ENCODE measurements at regions not wholly inside any gene's neighbourhood (a gene's known extent, or its start where the extent isn't known, plus 50 kb on each side); places are given as distances from the start of the nearest gene placed in this dataset.

DNA sequence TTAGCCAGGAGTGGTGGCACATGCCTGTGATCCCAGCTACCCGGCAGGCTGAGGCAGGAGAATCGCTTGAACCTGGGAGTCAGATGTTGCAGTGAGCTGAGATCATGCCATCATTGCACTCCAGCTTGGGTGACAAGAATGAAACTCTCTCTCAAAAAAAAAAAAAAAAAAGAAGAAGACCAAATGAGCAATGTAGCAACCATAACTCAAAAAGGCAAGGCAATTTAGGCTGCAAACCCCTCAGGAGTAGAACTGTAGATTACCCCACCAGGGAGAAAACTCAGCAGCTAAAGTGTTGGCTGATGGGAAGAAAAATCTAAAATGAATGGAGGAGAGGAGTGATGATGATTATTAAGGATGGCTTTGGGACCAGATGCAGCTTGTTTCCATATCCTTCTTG is 256.7 kb upstream of the UBASH3B start:
- DNase-seq: no peak

DNA sequence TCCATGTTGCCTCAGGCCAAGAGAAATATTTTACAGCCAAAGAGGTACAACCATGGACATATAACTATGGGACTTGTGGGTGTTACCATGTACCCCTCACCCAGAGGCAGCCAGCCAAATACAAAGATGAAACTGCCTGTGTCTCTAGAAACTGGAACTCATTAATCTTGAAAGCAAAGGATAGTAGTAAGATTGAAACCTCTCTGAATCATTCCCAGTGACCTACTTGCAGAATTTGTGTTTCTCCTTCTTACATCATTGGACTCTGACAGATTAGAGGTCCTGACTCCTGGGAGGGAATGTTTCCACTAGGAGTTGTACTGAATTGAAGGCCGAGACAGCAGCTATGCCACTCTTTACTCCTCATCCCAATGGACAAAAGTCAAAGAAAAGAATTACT is 257.4 kb upstream of the UBASH3B start:
- no peak for DNase-seq

DNA sequence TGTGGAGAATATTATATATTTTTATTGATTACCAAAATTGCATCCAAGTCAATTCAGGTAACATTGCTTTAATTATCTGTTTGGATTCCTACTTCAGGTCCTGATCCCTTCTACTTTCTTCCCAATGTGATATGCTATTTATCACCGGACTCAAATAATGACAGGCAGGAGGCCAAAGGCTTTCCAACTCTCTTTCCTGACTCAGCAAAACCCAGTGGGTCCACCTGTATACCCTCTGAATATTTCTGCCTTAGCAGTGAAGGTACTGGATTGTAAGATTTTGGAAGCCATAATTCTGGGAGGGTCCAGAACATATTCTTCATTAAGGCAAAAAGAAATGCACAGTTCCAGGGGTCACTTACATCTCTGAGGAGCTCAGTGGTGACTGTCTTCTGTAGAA is 260.2 kb upstream of the UBASH3B start:
- DNase-seq: no peak

DNA sequence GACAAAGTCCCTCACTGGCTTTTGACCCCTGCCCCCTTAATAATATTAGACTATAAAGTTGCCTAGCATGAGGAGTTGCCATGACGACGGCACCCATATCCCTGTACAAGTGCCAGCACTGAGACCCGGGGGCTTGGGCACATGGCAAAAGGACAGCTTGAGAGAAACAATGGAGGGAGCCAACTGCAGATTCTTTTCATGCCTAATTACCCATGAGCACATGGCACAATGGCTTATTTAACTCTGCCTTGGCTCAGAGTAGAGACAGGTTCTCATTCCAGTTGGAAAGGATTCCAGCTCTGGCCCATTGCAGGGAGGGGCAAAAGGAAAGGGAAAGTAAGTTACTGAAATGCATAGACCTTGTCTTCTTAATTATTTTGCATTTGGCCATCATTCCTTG is 261.2 kb upstream of the UBASH3B start:
- no peak for DNase-seq

DNA sequence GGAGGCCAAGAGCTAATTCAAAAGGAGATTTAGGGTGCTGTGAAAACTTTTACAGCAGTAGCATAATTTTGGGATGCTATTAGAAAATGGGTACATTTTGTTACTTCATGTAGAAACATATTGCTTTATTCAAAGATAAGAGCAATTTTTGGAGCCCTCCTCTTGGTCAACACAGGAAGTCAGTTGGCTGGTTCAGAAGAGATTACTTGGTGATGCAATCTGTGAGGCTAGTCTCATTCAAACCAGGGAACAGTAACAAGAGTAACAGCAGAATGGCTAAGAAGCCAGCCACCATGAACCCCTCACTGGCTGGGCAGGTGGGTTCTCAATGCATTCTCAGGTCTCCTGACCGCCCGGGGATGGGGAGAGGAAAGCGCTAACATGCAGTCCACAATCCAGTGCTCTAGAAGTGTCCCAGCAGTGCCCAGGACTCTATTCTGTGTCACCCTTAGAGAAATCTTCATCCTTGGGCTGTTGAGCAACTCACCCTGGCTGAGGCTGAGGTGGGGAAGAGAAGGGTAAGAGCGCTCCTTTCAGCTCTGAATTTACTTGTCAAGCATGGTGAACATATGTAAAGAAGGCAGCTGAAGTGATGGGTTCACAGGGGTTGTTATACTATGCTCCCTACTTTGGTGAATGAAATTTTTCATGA is 262.2 kb upstream of the UBASH3B start:
- no peak for DNase-seq

DNA sequence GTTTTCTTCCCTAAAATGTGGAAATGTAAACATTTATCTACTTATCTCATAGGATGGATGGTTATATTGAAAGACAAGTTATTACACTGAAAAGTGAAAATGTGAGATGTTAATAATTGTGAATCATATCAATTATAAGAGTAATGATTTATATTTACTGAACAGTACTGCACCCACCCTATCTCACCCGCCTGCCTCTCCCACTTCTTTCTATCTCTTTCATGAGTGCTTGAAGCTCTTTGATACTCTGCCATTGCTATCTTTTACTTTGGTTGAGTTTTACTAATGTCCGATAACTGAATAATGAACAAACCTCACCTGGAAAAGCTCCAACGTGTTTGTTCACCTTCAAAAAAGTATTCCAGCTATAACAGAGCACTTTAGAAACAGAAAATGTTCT is 263.0 kb upstream of the UBASH3B start:
- DNase-seq: no peak

DNA sequence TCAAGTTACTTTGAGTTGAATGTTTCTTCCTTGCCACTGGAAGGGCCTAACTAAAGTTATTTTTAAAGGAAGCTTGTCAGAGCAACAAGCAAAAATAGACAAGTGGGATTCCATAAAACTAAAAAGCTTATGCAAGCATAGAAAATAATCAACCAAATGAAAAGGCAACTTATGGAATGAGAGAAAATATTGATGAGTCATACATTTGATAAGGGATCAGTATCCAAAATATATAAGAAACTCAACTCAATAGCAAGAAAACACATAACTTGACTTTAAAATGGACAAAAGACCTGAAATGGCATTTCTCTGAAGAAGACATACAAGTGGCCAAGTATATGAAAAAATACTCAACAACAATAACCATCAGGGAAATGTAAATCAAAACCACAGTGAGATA is 264.5 kb upstream of the UBASH3B start:
- DNase-seq: no peak

DNA sequence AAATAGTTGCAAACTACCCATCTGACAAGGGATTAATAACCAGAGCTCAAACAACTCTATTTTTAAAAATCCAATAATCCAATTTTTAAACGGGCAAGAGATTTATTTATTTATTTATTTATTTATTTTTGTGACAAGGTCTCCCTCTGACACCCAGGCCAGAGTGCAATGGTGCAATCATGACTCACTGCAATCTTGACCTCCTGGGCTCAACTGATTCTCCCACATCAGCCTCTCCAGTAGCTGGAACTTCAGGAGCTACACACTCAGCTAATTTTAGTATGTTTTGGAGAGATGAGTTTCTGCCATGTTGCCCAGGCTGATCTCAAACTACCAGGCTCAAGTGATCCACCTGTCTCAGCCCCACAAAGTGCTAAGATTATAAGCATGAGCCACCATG is 267.2 kb upstream of the BLID start:
- no peak for DNase-seq

DNA sequence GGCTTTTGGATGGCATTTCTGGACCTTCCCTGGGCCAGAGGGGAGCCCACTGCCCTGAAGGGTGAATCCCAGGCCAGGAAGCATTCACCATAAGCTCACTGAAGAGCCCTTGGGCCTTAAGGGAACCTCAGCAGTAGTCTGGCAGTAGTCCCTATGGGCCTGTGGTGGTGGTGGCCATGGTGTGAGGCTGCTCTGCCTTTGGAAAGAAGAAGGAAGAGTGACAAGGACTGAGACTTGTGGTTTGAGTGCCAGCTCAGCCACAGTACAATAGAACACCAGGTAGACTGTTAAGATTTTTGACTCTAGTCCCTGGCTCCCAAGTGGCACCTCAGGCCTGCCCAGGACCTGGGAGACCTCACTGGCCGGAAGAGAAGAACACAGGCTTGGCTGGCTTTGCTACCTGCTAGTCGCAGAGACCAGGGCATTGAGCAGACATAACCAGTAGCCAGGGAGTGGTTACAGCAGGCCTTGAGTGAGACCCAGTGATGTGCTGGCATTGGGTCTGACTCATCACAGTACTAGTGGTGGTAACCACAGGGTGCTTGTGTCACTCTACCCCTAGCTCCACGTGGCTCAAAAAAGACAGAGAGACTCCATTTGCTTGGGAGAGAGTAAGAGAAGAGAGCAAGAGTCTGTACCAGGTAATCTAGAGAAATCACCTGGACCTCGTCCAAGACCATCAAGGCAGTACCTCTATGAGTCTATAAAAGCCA is 259.8 kb upstream of the BLID start:
- DNase-seq: no peak

DNA sequence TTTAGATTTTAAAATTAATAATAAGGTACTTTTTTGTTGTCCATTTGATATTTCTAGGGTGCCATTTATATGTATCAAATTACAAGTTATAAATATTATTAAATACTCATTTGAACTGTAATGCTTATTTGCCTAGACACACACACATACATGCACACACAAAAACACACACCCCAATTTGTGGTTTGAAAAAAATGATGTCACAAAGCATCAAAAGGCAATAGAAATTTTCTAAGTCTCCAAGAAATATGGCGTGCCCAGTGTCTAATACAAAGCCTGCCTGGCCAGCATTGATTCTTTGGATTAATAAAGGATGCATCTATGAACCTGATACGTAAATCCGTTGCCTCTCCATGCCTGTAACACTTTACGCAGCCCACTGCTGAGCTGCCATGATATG is 252.8 kb upstream of the BLID start:
- no peak for DNase-seq

DNA sequence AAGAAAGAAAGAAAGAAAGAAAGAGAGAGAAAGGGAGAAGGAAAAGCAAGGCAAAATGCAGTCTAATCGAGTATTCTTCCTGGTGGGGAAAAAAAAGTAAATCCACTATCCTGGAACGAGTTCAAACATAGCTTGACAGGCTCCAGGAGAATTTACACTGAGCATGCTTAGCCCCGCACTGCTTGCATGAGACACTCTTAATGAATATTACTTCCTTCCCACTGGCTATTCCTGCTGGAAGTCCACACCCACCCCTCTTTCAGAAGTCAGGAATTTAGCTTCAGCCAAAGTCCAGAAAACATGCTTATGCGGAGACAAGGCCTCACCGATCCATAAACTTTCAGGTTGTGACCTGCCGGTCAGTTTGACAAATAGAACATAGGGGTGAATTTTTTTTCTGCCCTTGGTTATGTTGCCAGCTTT is 251.8 kb upstream of the BLID start:
- no peak for DNase-seq

DNA sequence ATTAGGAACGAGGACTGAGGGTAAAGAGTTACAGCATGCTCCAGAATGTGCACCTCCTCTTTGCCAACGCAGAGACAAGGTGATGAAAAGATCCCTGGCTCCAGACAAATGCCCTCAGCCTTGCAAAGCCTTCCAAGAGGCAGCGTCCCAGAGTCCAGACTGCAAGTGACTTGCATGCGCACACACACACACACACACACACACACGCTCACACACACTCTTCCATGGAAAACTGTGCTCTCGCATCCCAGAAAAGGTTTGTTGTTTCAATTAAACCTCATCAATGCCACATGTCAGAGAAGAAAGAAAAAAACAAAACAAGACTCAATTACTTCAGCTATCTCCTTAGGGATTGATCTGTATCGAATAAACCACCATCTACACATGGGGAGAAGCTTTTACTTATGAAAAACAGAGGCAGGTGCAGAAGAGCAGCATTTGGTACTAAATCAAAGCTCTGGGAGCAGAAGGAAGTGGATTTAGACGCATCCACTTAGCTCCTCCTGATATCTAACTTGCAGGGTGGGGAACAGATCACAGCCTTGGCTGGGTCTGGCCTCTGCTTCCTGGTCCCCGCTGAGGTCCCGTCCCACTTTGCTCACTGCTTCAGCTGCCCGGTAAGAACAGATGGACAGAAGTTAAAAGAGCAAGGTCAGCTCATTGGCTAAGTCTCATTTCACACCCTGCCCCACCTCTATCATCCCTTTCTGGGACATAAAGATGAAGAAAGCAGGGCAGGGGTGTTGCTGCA is 249.8 kb upstream of the BLID start:
- DNase-seq: no peak

DNA sequence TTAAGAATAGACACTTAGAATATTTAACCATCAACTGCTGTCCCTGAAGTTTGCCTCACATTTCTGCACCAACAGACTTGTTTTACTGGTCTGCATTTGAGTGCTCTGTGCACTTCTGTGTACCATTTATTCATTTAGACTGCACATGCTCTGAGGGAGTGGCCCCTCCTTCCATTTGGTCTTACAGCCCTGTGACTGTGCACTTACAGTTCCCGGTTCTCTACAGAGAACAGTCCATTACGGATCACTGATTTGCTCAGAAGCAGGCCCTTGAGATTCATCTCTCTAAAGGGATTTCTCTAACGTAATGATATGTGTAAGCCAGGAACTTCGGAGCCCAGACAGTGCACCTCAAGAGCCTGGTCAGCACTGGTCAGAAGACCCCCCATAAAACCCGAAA is 247.3 kb upstream of the BLID start:
- DNase-seq: no peak

DNA sequence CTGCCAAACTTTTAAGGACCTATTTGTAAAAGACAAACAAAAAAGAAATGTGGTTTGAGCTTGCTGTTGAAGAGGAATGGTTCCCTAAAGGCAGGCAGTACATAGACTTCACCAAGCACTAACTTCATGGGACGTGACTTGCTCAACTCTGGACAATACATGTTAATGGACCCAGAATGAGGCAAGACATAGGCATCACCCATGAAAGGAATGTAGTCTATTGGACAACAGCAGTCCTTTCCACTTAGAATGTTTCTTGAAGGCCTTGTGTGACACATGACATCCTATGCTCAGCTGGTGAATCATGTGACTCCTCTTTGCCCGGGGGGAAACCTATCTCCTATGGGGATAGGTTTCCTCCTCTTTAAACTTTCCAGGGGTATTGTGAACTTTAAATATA is 246.4 kb upstream of the BLID start:
- no peak for DNase-seq

DNA sequence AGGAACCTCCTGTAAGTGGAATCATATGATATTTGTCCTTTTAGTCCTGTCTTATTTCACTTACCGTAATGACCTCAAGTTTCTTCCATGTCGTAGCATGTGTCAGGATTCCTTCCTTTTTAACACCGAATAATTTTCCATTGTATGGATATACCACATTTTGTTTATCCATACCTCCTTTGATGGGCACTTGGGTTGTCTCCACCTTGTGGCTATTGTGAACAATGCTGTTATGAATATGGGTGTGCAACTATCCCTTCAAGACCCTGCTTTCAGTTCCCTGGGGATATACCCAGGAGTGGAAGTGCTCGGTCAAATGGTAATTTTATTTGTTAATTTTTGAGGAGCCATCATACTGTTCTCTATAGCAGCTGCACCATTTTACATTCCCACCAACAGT is 244.9 kb upstream of the BLID start:
- no peak for DNase-seq

DNA sequence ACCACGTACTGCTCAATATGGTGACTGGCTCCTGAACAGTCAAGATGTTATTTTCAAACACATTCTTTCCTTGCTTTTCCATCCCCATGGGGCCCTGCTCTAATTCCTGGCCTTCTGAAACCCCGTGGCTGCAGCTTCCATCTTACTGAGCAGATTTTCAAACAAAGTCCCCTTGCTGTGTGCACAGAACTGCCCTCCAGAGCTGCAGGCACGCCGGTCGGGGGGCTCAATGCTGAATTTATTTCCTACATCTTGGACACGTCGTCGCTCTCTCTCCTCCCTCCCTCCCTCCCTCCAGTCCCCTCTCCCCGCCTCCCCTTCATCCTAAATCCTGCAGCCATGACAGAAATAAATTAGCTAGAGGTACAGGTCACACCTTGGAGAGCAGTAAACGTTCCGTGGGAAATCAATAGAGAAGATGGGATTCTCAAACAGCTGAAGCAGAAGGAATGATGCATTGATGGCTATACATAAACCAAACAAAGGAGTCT is 243.1 kb upstream of the BLID start:
- no peak for DNase-seq

DNA sequence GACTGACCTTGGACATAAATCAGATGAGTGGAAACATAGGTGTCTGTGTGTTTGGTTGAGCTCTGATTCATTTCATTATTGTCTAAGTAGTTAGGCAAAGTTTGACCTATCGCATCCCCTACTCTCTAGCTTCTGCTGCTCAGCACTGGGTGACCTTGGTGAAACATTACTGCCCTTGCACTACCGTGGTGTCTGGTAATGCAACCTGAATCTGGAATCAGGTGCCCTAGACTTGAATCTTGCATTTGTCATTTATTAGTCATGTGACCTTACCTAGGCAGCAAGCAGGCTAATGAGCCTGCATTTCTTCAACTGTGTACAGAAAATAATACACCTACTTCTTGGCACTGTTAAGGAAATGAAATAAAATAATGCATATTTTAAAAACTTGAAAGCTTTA is 242.3 kb upstream of the BLID start:
- no peak for DNase-seq

DNA sequence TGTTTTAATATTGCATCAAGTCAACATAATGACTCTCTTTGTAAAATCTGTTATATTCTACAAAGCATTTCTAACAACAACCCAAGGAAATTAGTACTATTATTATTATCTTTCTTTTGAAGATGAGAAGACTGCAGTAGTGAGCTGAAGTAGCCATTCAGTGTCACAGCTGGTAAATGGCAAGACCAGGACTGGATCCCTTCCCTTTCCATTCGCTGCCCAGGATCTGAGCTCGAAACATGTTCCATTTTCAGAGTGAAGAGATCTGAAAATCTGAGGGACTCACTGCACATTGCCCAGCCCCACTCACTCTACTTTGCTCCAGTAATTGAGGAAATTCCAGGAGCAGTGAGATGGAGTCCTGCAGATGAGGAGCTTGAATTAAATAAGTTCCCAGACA is 240.0 kb upstream of the BLID start:
- no peak for DNase-seq

DNA sequence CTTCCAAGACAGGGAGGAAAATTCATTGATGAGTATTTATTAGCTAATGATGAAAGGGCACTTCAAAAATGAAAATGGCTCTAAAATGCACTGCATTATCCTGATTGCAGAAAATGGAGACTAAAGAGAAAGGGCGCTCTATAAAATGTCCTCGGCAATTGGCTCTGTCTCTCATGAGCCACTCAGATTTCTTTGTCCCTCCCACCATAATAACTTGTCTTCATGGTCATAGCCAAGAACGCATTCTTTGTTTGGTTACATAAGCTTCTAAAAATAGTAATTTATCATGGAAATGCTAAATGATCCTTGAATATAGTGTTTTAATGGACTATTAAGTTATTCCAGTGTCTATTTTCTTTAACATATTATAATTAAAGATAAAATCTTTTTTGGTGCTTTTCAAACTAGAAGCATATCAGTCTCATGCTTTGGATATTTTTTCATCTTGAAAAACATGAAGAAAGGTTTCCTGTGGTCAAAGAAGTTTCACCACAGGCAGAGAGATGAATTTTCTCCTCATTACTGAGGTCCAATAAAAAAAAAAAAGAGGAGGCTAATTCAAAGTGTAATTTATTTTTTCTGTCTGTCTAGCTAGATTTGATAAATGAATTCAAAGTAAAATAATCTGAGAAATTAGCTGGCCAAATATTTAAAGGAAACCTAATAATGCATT is 238.1 kb upstream of the BLID start:
- no peak for DNase-seq

DNA sequence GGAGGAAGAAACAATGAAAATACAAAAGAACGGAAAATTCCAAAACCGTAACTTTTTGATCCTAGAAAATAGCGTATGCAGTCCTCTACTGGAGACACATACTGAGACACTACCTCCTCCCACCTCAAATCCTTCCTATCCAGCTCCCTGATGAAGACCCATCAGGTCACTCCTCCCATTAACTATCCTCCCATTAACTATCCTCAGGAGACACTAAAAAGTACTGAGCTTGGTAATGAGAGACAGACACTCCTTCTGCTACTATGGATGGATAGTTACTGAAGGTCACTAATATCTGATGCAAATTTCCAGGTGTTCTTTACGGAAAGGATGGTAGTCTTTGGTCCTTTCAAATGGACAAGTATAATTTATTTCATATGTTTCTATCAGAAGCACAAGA is 237.5 kb upstream of the BLID start:
- no peak for DNase-seq

DNA sequence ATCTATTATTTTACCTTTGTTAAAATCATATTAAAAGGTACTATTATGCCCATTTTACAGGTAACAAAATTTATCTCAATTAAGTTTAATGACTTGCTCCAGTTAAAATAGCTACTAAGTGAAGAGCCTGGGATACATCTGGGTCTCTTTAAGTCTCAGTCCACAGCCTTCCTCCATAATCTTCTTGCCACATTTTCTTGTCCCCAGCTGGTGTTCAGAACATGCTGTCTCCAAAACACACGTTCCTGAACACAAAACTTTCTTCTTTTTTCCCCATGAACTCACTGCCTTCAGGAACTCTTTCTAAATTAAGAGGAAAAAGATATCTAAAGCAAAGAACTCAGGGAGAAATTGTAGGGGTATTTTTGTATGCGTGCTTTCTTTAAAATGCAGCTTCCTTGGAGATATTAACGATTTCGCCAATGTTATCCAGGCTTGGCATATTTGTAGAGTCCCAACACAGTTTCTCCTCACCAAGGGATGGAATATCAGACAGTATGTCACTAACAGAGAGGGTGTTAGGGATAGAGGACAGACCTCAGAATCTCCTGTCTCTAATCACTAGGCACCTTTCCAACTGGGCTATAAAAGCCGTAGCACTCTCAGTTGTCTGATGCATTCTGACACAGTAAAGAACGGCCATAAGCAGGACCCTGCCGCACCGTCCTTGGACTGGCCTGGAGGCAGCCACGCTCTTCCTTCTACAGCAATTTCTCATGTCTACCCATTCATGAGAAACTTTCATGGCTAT is 232.8 kb upstream of the BLID start:
- DNase-seq: no peak

DNA sequence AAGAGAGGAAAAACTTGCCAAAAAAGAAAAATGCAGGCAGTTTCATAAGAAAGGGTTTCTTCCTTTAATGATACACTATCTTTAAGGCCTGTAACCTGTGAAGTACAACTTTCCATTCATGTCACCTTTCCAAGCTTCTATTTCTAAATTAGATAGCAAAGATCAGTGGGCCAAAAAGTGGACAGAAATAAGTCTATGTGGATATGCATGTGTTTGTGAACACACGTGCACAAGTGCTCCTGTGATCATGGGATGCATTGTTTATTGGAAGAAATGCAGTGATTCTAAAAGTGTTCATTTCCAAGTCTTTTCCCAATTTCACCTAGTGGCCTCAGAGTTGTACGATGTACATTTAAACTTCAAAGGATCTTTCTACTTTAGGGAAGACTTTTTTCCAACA is 230.0 kb upstream of the BLID start:
- DNase-seq: no peak

DNA sequence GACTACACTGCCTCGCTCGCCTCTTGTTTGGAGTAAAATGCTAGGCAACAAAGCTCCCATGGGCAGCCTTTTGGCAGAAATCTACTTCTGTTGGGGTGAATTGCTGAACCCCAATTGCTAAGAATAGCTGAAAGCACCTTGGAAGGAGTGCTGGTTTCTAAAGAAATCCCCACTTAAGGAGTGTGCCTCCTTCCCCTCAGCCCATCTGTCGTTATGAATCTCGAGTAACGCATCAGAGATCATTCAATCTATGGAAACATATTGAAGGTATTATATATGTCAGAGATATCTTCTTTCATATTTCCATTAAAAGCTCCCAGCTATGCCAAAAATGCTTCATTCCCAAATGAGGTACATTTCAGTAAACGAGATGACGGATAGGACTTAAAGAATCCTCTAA is 229.6 kb upstream of the BLID start:
- DNase-seq: no peak
